Loucy (cell line): ENCODE measurements at regions not wholly inside any gene's neighbourhood (a gene's known extent, or its start where the extent isn't known, plus 50 kb on each side); places are given as distances from the start of the nearest gene placed in this dataset.

Experiments
- EZH2phosphoT487 ChIP-seq: fragments of 200-600 bp; IDR thresholded peaks from 2 replicates; pipeline ENCODE4 v1.6.1; 2018; ENCODE audit warnings: antibody characterized with exemption, mild to moderate bottlenecking, moderate library complexity, borderline replicate concordance
- TF ChIP-seq, protein P1 (sequence below): fragments of 200-600 bp; sonication (generic); conservative IDR thresholded peaks from 2 replicates; pipeline ENCODE4 v1.5.1; 2014; ENCODE audit warnings: mild to moderate bottlenecking, antibody characterized with exemption, low read length

DNA sequence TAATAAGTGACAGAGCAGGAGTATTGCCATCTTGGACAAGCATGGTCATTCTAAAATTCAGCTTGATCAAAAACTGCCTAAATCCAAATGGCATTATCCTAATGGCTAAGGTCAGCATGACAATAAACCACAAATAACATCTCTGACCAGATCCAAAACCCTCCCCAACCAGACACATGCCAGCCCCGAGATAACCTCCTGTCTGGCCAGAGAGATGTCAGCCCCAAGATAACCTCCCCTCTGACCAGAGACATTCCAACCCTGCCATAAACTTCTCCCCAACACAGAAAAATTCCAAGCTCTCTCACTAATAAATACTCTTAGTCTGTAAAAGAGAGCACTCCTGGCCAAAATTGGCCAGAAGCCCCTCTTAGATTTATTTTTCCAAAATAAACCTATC is 470.5 kb upstream of the UBE2E2 start:
- TF ChIP-seq, protein P1, sequence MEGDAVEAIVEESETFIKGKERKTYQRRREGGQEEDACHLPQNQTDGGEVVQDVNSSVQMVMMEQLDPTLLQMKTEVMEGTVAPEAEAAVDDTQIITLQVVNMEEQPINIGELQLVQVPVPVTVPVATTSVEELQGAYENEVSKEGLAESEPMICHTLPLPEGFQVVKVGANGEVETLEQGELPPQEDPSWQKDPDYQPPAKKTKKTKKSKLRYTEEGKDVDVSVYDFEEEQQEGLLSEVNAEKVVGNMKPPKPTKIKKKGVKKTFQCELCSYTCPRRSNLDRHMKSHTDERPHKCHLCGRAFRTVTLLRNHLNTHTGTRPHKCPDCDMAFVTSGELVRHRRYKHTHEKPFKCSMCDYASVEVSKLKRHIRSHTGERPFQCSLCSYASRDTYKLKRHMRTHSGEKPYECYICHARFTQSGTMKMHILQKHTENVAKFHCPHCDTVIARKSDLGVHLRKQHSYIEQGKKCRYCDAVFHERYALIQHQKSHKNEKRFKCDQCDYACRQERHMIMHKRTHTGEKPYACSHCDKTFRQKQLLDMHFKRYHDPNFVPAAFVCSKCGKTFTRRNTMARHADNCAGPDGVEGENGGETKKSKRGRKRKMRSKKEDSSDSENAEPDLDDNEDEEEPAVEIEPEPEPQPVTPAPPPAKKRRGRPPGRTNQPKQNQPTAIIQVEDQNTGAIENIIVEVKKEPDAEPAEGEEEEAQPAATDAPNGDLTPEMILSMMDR: no peak
- TF ChIP-seq EZH2phosphoT487: no peak
